ENCODE measurements at regions not wholly inside any gene's neighbourhood (a gene's known extent, or its start where the extent isn't known, plus 50 kb on each side); places are given as distances from the start of the nearest gene placed in this dataset.

DNA sequence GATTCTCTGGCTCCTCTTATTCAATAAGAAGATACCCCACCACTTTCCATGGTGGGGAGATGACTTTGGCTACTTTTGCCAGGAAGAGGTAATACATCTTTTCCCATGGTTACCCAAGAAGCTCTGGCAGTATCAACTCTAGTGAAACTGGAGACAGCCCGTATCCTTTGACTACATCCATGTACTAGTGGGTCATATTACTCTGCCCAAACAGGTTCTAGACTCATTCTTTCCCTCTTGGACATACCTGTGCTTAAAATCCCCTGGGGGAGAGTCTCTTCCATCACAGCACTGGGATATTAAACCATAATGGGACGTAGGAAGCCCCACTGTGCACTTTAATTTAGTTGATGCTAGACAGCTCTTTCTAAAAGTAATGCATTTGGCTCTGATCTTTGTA lies 144.7 kb upstream of the KLF12 start:
- Histone ChIP-seq H3K27me3 (no peaks in the 10 kb centered on the region), H3K36me3 (no peaks in the 10 kb centered on the region), H3K4me3 (no peak overlapping the region), H3K27ac (replicated peaks in 1 of 4) (no peak overlapping the region), H3K9me3 (no peaks in the 10 kb centered on the region), H3K4me1 (no peaks in the 10 kb centered on the region)
- TF ChIP-seq EP300 (IDR thresholded peaks at IDR 0.05) (no peak), POLR2A (IDR thresholded peaks at IDR 0.05; ENCODE audit: low read depth) (no peak), POLR2AphosphoS5 (IDR thresholded peaks at IDR 0.05) (no peak)
- TF ChIP-seq, protein P1, sequence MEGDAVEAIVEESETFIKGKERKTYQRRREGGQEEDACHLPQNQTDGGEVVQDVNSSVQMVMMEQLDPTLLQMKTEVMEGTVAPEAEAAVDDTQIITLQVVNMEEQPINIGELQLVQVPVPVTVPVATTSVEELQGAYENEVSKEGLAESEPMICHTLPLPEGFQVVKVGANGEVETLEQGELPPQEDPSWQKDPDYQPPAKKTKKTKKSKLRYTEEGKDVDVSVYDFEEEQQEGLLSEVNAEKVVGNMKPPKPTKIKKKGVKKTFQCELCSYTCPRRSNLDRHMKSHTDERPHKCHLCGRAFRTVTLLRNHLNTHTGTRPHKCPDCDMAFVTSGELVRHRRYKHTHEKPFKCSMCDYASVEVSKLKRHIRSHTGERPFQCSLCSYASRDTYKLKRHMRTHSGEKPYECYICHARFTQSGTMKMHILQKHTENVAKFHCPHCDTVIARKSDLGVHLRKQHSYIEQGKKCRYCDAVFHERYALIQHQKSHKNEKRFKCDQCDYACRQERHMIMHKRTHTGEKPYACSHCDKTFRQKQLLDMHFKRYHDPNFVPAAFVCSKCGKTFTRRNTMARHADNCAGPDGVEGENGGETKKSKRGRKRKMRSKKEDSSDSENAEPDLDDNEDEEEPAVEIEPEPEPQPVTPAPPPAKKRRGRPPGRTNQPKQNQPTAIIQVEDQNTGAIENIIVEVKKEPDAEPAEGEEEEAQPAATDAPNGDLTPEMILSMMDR (IDR thresholded peaks at IDR 0.05), result no peak
- WGBS, result 94% methylated on average over 2 of the region's 2 CpGs
- no peak for DNase-seq (ENCODE audit: extremely low spot score)
- intact Hi-C loops (cut with DNase I), result no loop called here

DNA sequence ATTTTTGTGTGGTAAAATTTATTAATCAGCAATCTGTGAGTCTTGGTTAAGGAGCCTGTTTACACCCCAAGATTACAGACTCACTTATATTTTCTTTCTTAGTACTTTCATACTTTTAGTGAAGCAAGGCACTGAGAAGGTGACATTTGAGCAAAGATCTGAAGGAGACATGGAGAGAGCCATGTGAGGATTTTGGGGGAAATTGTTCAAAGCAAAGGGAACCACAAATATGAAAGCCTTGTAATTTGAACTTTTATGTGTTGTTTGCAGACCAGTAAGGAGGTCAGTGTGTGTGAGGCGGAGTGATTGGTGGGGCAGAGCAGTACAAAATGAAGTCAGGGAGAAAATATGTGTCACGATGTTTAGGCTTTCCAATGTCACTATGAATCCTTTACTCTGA lies 140.7 kb upstream of the KLF12 start:
- Histone ChIP-seq H3K27ac (replicated peaks in 1 of 4) (no peak overlapping the region), H3K4me1 (no peaks in the 10 kb centered on the region), H3K27me3 (no peaks in the 10 kb centered on the region), H3K36me3 (no peaks in the 10 kb centered on the region), H3K4me3 (no peak overlapping the region), H3K9me3 (peaks cover 0 to 7% (median 3%) of the 10 kb centered on the region in 4 donors)
- WGBS, result 90% methylated on average over 2 of the region's 2 CpGs
- intact Hi-C loops (cut with DNase I), result no loop called here
- DNase-seq (ENCODE audit: extremely low spot score), result no peak
- TF ChIP-seq POLR2AphosphoS5 (IDR thresholded peaks at IDR 0.05) (no peak), EP300 (IDR thresholded peaks at IDR 0.05) (no peak), POLR2A (IDR thresholded peaks at IDR 0.05; ENCODE audit: low read depth) (no peak)
- TF ChIP-seq, protein P1 (IDR thresholded peaks at IDR 0.05), result no peak

GRCh38 chr13:74273581-74273980 lies 139.4 kb upstream of the KLF12 start:
- peaks cover 0 to 7% (median 3%) of the 10 kb centered on the region in 4 donors for H3K9me3 ChIP-seq
- no peak overlapping the region for H3K27ac ChIP-seq (replicated peaks in 1 of 4)
- intact Hi-C loops (cut with DNase I), result no loop called here
- WGBS, result 86% methylated on average over 1 of the region's 1 CpG
- no peak overlapping the region for H3K4me3 ChIP-seq
- no peak for DNase-seq (ENCODE audit: extremely low spot score)
- H3K27me3 ChIP-seq, result no peaks in the 10 kb centered on the region
- no peak for TF ChIP-seq EP300 (IDR thresholded peaks at IDR 0.05)
- H3K4me1 ChIP-seq, result no peaks in the 10 kb centered on the region
- no peaks in the 10 kb centered on the region for H3K36me3 ChIP-seq

DNA sequence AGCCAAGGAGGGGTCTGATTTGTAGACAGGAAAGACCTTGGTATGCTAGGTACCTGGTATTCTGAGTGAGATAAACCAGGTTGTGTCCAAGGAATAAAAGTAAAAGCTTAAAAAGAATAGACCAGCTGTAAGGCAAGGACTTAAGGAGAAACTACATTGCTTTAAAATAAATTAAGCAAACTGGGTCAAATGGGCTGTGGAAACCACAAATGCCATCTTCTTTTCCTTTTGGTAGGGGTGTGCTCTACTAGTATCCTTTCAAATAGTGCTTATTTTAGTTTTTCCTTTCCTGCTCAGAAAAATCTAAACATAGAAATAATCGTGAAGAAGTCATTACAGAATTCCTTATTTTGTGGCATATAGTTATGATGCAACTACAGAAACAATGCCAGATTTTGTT lies 138.6 kb upstream of the KLF12 start:
- H3K4me3 ChIP-seq, result no peak overlapping the region
- intact Hi-C loops (cut with DNase I), result no loop called here
- WGBS, result 40% methylated on average over 1 of the region's 1 CpG
- H3K27me3 ChIP-seq, result no peaks in the 10 kb centered on the region
- no peak for TF ChIP-seq POLR2AphosphoS5 (IDR thresholded peaks at IDR 0.05)
- TF ChIP-seq, protein P1 (IDR thresholded peaks at IDR 0.05), result no peak
- peaks cover 0 to 7% (median 3%) of the 10 kb centered on the region in 4 donors for H3K9me3 ChIP-seq
- H3K4me1 ChIP-seq, result no peaks in the 10 kb centered on the region
- no peaks in the 10 kb centered on the region for H3K36me3 ChIP-seq
- no peak for DNase-seq (ENCODE audit: extremely low spot score)
- H3K27ac ChIP-seq (replicated peaks in 1 of 4), result no peak overlapping the region

GRCh38 chr13:74270018-74270417 lies 135.8 kb upstream of the KLF12 start:
- Histone ChIP-seq H3K9me3 (peaks cover 0 to 9% (median 3%) of the 10 kb centered on the region in 4 donors), H3K4me1 (no peaks in the 10 kb centered on the region), H3K4me3 (no peak overlapping the region), H3K36me3 (no peaks in the 10 kb centered on the region), H3K27me3 (no peaks in the 10 kb centered on the region), H3K27ac (replicated peaks in 1 of 4) (no peak overlapping the region)
- intact Hi-C loops (cut with DNase I), result no loop called here
- DNase-seq (ENCODE audit: extremely low spot score), result no peak
- TF ChIP-seq POLR2A (IDR thresholded peaks at IDR 0.05; ENCODE audit: low read depth), result no peak
- TF ChIP-seq POLR2AphosphoS5 (IDR thresholded peaks at IDR 0.05), result no peak
- no peak for TF ChIP-seq EP300 (IDR thresholded peaks at IDR 0.05)
- TF ChIP-seq, protein P1 (IDR thresholded peaks at IDR 0.05), result no peak
- 0% methylated on average over 1 of the region's 1 CpG for WGBS
